Ishikawa (cell line): ENCODE measurements at regions not wholly inside any gene's neighbourhood (a gene's known extent, or its start where the extent isn't known, plus 50 kb on each side); places are given as distances from the start of the nearest gene placed in this dataset.

Source experiments
- CEBPB ChIP-seq: IDR thresholded peaks from 2 replicates; pipeline ENCODE4 v1.6.1; 2012
- CREB1 ChIP-seq: IDR thresholded peaks from 2 replicates; pipeline ENCODE4 v1.6.1; 2012; ENCODE audit warnings: low read depth
- EGR1 ChIP-seq: IDR thresholded peaks from 2 replicates; pipeline ENCODE4 v1.6.1; 2012
- EP300 ChIP-seq: IDR thresholded peaks from 2 replicates; pipeline ENCODE4 v1.6.1; 2012; ENCODE audit warnings: borderline replicate concordance
- FOXM1 ChIP-seq: IDR thresholded peaks from 2 replicates; pipeline ENCODE4 v1.6.1; 2012; ENCODE audit warnings: low read depth, borderline replicate concordance
- MAX ChIP-seq: IDR thresholded peaks from 2 replicates; pipeline ENCODE4 v1.6.1; 2012
- NFIC ChIP-seq: IDR thresholded peaks from 2 replicates; pipeline ENCODE4 v1.6.1; 2012
- RAD21 ChIP-seq: IDR thresholded peaks from 2 replicates; pipeline ENCODE4 v1.6.1; 2012; ENCODE audit warnings: low read depth
- REST ChIP-seq: IDR thresholded peaks from 2 replicates; pipeline ENCODE4 v1.6.1; 2012; ENCODE audit warnings: low read depth, mild to moderate bottlenecking
- TAF1 ChIP-seq: IDR thresholded peaks from 2 replicates; pipeline ENCODE4 v1.6.1; 2012; ENCODE audit warnings: low read depth, mild to moderate bottlenecking
- TCF12 ChIP-seq: IDR thresholded peaks from 2 replicates; pipeline ENCODE4 v1.6.1; 2012; ENCODE audit warnings: low read depth
- TEAD4 ChIP-seq: IDR thresholded peaks from 2 replicates; pipeline ENCODE4 v1.6.1; 2012
- USF1 ChIP-seq: IDR thresholded peaks from 2 replicates; pipeline ENCODE4 v1.6.1; 2012
- YY1 ChIP-seq: IDR thresholded peaks from 2 replicates; pipeline ENCODE4 v1.6.1; 2012; ENCODE audit warnings: low read depth
- ZBTB7A ChIP-seq: IDR thresholded peaks from 2 replicates; pipeline ENCODE4 v1.6.1; 2012; ENCODE audit warnings: low read depth

GRCh38 chr15:31824024-31824423, 206.3 kb upstream of the CHRNA7 start:
- no peak for TF ChIP-seq USF1

- TF ChIP-seq YY1: no peak
Measured at GRCh38 chr15:31828594-31828993, 201.7 kb upstream of the CHRNA7 start.

- no peak for TF ChIP-seq TAF1
- TF ChIP-seq NFIC: no peak
Measured at GRCh38 chr15:31830591-31830990, 199.7 kb upstream of the CHRNA7 start.

GRCh38 chr15:31831596-31831995, 198.7 kb upstream of the CHRNA7 start:
- no peak for TF ChIP-seq CREB1
- no peak for TF ChIP-seq TAF1
- no peak for TF ChIP-seq FOXM1
- TF ChIP-seq RAD21: no peak
- TF ChIP-seq EP300: no peak
- TF ChIP-seq REST: no peak
- TF ChIP-seq ZBTB7A: no peak
- TF ChIP-seq CEBPB: no peak
- TF ChIP-seq EGR1: no peak
- no peak for TF ChIP-seq NFIC

- TF ChIP-seq TAF1: no peak
- no peak for TF ChIP-seq EP300
- no peak for TF ChIP-seq CEBPB
- no peak for TF ChIP-seq MAX
- TF ChIP-seq RAD21: no peak
- no peak for TF ChIP-seq NFIC
- TF ChIP-seq FOXM1: no peak
- TF ChIP-seq REST: no peak
- TF ChIP-seq CREB1: no peak
- TF ChIP-seq ZBTB7A: no peak
- no peak for TF ChIP-seq USF1
- TF ChIP-seq EGR1: no peak
- TF ChIP-seq YY1: no peak
Measured at GRCh38 chr15:31834654-31835053, 195.7 kb upstream of the CHRNA7 start.

- TF ChIP-seq CREB1 (no peak), MAX (no peak), EGR1 (no peak), TCF12 (no peak), TAF1 (no peak), RAD21 (no peak), TEAD4 (no peak), CEBPB (no peak), YY1 (no peak), REST (no peak), NFIC (no peak), USF1 (no peak), ZBTB7A (no peak), EP300 (no peak), FOXM1 (no peak)
Measured at GRCh38 chr15:31839388-31839787, 190.9 kb upstream of the CHRNA7 start.
